ENCODE measurements at regions not wholly inside any gene's neighbourhood (a gene's known extent, or its start where the extent isn't known, plus 50 kb on each side); places are given as distances from the start of the nearest gene placed in this dataset.

DNA sequence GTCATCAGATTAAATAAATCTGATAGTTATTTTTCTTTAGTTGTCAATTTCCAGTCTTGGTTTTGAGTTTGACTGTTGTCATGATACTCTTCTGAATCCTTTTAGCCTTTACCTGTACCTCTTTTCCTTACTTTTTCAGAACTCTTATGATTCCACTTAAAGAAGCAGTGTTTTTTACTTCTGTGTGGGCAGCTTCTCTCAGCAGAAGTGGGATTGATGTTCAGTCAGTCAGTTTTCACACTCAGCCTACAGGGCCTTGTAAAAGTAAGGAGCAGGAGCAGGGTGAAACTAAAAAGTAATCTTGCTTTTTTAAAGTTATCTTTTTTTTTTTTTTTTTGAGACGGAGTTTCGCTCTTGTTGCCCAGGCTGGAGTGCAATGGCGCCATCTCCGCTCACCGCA lies 75.1 kb downstream of the HAUS1 start (continued):
- TF ChIP-seq, protein P1, sequence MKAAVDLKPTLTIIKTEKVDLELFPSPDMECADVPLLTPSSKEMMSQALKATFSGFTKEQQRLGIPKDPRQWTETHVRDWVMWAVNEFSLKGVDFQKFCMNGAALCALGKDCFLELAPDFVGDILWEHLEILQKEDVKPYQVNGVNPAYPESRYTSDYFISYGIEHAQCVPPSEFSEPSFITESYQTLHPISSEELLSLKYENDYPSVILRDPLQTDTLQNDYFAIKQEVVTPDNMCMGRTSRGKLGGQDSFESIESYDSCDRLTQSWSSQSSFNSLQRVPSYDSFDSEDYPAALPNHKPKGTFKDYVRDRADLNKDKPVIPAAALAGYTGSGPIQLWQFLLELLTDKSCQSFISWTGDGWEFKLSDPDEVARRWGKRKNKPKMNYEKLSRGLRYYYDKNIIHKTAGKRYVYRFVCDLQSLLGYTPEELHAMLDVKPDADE (conservative IDR thresholded peaks at IDR 0.05; ENCODE audit: control insufficient read depth, low read depth, low read length) = no peak
- no peak for TF ChIP-seq KDM1A (IDR thresholded peaks at IDR 0.05)
- TF ChIP-seq, protein P2, sequence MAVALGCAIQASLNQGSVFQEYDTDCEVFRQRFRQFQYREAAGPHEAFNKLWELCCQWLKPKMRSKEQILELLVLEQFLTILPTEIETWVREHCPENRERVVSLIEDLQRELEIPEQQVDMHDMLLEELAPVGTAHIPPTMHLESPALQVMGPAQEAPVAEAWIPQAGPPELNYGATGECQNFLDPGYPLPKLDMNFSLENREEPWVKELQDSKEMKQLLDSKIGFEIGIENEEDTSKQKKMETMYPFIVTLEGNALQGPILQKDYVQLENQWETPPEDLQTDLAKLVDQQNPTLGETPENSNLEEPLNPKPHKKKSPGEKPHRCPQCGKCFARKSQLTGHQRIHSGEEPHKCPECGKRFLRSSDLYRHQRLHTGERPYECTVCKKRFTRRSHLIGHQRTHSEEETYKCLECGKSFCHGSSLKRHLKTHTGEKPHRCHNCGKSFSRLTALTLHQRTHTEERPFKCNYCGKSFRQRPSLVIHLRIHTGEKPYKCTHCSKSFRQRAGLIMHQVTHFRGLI (CRISPR knock-in tag; IDR thresholded peaks at IDR 0.05) = no peak
- no peak for TF ChIP-seq ZNF24 (IDR thresholded peaks at IDR 0.05)
- TF ChIP-seq, protein P3, sequence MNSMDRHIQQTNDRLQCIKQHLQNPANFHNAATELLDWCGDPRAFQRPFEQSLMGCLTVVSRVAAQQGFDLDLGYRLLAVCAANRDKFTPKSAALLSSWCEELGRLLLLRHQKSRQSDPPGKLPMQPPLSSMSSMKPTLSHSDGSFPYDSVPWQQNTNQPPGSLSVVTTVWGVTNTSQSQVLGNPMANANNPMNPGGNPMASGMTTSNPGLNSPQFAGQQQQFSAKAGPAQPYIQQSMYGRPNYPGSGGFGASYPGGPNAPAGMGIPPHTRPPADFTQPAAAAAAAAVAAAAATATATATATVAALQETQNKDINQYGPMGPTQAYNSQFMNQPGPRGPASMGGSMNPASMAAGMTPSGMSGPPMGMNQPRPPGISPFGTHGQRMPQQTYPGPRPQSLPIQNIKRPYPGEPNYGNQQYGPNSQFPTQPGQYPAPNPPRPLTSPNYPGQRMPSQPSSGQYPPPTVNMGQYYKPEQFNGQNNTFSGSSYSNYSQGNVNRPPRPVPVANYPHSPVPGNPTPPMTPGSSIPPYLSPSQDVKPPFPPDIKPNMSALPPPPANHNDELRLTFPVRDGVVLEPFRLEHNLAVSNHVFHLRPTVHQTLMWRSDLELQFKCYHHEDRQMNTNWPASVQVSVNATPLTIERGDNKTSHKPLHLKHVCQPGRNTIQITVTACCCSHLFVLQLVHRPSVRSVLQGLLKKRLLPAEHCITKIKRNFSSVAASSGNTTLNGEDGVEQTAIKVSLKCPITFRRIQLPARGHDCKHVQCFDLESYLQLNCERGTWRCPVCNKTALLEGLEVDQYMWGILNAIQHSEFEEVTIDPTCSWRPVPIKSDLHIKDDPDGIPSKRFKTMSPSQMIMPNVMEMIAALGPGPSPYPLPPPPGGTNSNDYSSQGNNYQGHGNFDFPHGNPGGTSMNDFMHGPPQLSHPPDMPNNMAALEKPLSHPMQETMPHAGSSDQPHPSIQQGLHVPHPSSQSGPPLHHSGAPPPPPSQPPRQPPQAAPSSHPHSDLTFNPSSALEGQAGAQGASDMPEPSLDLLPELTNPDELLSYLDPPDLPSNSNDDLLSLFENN (IDR thresholded peaks at IDR 0.05; ENCODE audit: low read depth in 2 of 2, low read length in 2 of 2) = no peak
